H1 (cell line): ENCODE measurements at regions not wholly inside any gene's neighbourhood (a gene's known extent, or its start where the extent isn't known, plus 50 kb on each side); places are given as distances from the start of the nearest gene placed in this dataset.

ENCODE experiments used
- JUN ChIP-seq: IDR thresholded peaks from 2 replicates; pipeline ENCODE4 v1.6.1; 2011; ENCODE audit warnings: low read depth, mild to moderate bottlenecking, improper control_type of control experiment, low read length
- TEAD4 ChIP-seq: IDR thresholded peaks from 2 replicates; pipeline ENCODE4 v1.6.1; 2012; ENCODE audit warnings: low read depth, low read length, inconsistent platforms, mixed read lengths

DNA sequence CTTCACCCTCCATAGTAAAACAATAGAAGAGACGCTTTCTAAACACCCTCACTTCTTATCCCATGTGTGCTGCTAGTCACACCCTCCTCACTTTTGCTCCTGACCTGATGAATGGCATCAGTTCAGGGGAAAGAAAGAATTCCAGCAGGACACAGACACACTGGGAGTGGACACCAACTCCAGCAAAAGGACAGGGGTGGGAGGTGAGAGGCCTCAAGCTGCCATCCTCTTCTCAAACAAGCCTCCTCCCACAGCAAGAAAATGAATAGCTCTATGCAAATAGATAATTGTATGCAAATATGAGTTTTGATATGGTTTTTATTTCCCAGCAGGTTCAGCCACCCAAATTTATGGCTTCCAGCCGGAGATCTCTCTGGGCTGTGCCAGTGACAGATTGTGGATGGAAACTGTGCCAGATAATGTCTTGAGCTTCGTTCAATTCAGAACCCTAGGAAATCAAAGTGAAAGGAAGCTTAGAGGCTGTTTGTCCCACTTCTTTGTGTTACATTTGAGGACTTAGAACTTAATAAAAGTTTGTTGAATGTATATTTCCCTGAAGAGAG lies 209.3 kb upstream of the PPP2R3A start (continued):
- TF ChIP-seq JUN, result no peak
- no peak for TF ChIP-seq TEAD4
- TF ChIP-seq, all 59 proteins: peak for 0
